ENCODE measurements at regions not wholly inside any gene's neighbourhood (a gene's known extent, or its start where the extent isn't known, plus 50 kb on each side); places are given as distances from the start of the nearest gene placed in this dataset.
"Not testable (repeated sequence)": the region's sequence is repeated elsewhere in the genome, so short reads cannot be mapped to it uniquely, and the experiment has no call there.

DNA sequence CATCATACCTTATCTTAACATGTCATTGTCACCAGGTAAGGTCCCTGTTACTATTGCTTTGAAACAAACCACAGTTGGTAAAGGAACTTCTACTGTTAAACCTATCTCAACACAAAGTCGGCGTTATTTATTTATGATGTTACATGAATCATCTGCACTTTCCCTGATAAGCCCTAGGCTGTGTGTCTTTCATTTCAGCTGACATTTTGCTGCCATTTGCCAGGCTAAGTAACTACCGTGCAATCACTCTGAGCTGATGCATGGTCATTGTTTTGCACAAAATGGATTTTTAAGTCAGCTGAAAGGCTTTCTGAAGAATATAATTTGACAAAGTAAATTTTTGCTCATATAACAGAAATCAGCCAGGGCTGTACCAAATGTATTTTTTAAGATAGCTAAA is 546.5 kb downstream of the ZNF608 start:
- intact Hi-C loops (cut with DNase I) = no loop called here
- DNase-seq (ENCODE audit: low spot score) = no peak

DNA sequence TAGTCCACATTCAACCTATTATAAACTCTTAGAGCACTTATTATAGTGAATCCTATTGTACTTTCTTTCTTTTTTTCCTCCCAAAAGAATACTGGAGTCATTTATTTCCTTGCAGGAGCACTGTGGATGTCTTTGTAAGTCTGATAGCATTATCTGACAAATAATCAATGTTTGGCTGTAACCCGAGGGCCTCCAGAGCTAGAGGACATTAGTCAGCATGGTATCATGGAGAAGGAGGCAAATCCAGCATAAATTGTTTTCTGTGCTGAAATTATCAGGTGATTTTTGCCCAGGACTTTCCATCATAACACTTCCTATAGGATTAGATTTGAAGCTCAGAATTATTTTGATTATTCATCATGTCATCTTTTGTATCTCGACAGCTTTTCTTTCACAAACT is 551.0 kb downstream of the ZNF608 start:
- intact Hi-C loops (cut with DNase I) = no loop called here
- DNase-seq (ENCODE audit: low spot score) = no peak

- intact Hi-C loops (cut with DNase I) = no loop called here
- DNase-seq (ENCODE audit: low spot score) = no peak
These were observed 552.2 kb downstream of the ZNF608 start for GRCh38 chr5:124194282-124194681.

DNA sequence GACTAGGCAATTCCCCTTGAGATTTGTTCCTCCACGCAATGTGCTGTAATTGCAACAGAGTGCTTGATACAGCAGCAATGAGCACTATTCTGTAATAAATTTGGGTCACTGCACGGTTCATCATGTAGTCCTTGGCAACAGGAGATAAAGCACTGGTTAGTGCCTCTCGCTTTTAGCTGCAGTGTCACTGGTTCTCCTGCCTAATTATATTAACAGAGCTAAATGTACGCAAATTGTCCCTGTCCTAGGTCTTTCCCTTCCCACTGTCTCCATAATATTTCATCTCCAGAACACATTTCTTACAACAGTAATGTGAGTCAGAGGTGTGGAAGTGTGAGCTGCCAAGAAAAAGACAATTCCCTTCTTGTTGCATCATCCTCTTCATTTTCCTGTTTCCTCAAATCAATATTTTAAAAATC is 553.1 kb downstream of the ZNF608 start:
- no peak for DNase-seq (ENCODE audit: low spot score)
- intact Hi-C loops (cut with DNase I) = no loop called here

GRCh38 chr5:124192716-124193115 is 553.7 kb downstream of the ZNF608 start:
- intact Hi-C loops (cut with DNase I) = no loop called here
- DNase-seq (ENCODE audit: low spot score) = no peak

- no peak for DNase-seq (ENCODE audit: low spot score)
- intact Hi-C loops (cut with DNase I) = no loop called here
These were observed 560.7 kb downstream of the ZNF608 start for GRCh38 chr5:124185716-124186115.

GRCh38 chr5:124182133-124182532 is 564.3 kb downstream of the ZNF608 start:
- no peak for DNase-seq (ENCODE audit: low spot score)
- intact Hi-C loops (cut with DNase I) = no loop called here

DNA sequence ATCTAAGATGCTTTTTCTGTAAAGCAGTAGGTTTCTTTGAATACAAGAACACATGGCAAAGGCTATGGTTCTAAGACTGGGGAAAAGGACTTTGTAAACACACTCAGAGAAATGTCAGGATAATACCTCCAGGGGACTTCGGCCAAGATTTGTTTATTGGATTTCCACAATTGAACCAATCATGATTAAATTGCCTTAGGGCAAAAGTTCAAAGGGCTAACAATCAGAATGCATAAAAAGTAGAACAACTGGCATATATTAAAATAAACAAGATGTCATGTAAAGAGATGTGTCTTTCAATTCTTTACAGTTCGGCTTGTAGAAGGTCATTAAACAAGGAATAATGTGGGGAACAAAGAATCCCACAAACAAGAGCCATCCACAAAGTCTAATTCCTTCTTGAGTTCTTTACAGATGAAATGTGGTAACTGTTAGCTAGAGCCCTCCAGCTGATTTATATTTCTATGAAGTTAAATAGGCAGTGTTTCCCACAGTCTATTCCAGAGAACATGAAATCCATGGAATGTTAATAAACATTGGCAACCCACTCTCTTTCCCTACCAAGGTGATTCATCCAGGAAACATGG is 565.5 kb downstream of the ZNF608 start:
- intact Hi-C loops (cut with DNase I) = no loop called here
- DNase-seq (ENCODE audit: low spot score) = no peak

DNA sequence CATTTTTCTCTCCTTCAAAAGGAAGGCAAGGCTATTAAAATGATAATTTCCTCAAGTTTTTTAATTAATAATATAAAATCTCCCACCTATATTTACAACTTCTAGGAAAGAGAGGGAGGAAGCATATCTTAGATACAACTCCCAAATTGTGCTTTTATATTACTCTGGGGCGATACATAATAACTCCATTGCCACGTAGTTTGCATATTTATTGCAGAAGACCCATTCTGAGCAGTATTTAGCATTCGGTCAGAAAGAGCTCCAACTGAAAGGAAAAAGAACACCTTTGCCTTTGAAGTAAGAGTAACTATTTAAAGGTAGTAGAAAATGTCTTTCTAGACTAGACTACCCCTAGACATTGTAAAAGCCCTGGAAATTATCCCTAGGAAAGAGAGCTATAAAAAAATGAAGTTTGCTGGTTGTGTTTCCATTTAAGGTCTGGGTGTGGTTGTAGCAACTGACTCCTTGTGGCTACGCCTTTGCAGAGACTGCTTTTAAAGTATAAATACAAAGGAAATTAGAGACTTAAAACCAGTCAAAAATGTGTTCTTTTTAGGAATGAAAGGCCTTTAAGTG is 566.1 kb downstream of the ZNF608 start:
- intact Hi-C loops (cut with DNase I) = no loop called here
- no peak for DNase-seq (ENCODE audit: low spot score)

- DNase-seq (ENCODE audit: low spot score) = no peak
- intact Hi-C loops (cut with DNase I) = no loop called here
These were observed 566.6 kb downstream of the ZNF608 start for GRCh38 chr5:124179819-124180218.

- intact Hi-C loops (cut with DNase I) = no loop called here
- no peak for DNase-seq (ENCODE audit: low spot score)
These were observed 568.4 kb downstream of the ZNF608 start for GRCh38 chr5:124178050-124178449.

GRCh38 chr5:124176692-124177091 is 569.7 kb downstream of the ZNF608 start:
- DNase-seq (ENCODE audit: low spot score) = no peak
- intact Hi-C loops (cut with DNase I) = no loop called here

- intact Hi-C loops (cut with DNase I) = no loop called here
- DNase-seq (ENCODE audit: low spot score) = no peak
These were observed 573.1 kb downstream of the ZNF608 start for GRCh38 chr5:124173386-124173785.

DNA sequence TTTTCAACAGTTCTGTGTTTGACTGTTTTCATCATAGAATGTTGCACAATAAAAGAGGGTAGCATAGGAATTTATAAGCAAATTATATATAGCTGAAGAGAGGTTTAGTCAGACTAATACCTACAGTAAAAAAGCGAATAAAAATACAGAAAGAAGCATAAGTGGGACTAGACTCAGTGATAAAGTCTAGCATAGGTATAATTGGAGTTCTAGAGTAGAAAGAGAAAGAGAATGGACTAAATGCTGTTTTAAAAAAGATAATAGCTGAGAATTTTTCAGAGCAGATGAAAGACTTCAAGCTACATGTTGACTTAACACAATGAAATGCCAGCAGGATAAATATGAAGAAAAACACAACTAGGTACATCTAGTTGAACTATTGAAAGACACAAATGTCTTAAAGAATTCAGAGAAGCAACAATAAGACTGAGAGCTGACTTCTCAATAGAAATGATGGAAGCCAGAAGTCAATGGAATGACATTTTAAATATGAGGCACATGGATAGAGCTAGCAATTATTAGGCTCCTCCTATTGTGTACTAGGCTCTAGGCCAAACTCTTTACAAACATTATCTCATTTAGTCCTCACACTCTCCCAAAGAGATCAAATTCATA is 573.9 kb downstream of the ZNF608 start:
- no peak for DNase-seq (ENCODE audit: low spot score)
- intact Hi-C loops (cut with DNase I) = no loop called here

DNA sequence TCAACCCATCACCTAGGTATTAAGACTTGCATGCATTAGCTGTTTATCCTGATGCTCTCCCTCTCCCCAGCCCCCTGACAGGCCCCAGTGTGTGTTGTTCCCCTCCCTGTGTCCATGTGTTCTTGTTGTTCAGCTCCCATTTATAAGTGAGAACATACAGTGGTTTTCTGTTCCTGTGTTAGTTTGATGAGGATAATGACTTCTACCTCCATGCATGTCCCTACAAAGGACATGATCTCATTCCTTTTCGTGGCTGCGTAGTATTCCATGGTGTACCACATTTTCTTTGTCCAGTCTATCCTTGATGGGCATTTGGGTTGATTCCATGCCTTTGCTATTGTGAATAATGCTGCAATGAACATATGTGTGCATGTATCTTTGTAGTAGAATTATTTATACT is 578.3 kb downstream of the ZNF608 start:
- DNase-seq (ENCODE audit: low spot score); intact Hi-C loops (cut with DNase I): not testable (repeated sequence)

- intact Hi-C loops (cut with DNase I) = no loop called here
- DNase-seq (ENCODE audit: low spot score) = no peak
These were observed 583.5 kb downstream of the ZNF608 start for GRCh38 chr5:124162767-124163532.

DNA sequence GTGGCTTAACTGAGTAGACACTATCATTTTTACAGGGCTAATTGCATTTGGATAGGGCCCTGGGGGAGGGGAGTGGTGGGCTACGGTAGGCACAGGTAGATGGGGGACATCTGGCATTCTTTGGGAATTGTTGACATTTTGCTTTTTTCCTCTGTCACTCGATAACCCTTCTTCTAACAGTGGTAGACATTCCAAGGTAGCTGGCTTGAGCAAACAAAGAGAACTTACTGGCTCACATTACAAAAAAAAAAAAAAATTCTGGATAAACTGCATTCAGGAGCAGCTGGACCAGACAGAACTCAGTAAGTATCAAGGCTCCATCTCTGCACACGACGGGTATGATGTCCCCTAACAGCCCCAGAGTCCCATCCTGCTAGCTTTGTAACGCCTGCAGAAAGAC is 585.2 kb downstream of the ZNF608 start:
- intact Hi-C loops (cut with DNase I) = no loop called here

DNA sequence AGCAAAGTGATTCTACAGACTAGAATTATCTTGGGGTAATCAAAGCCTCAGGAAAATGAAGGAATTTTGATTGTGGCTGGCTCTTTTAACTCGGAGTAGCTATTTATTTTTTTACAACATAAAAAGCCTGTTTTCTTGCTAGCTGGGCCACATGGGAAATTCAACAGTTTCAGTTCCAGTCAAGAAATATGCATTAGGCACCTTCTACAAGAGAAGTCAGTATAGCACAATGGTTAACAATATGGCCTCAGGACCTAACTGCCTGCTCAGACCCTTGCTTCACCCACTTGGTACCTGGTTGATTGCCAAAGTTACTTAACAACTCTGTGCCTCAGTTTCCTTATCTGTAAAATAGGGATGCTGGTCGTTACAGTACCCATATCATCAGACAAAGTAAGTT is 586.2 kb downstream of the ZNF608 start:
- intact Hi-C loops (cut with DNase I) = no loop called here
- DNase-seq (ENCODE audit: low spot score) = no peak

More for the DNA sequence above, 585.2 kb downstream of the ZNF608 start:
- no peak for DNase-seq (ENCODE audit: low spot score)

GRCh38 chr5:124157320-124157719 is 589.1 kb downstream of the ZNF608 start:
- intact Hi-C loops (cut with DNase I) = no loop called here
- no peak for DNase-seq (ENCODE audit: low spot score)

GRCh38 chr5:124156415-124156996 is 589.9 kb downstream of the ZNF608 start:
- no peak for DNase-seq (ENCODE audit: low spot score)
- intact Hi-C loops (cut with DNase I) = no loop called here

Measured in cardiac septum (tissue), 1 donor.